ENCODE measurements at regions not wholly inside any gene's neighbourhood (a gene's known extent, or its start where the extent isn't known, plus 50 kb on each side); places are given as distances from the start of the nearest gene placed in this dataset.
"Not testable (repeated sequence)": the region's sequence is repeated elsewhere in the genome, so short reads cannot be mapped to it uniquely, and the experiment has no call there.

- no peak for TF ChIP-seq CTCF (IDR thresholded peaks at IDR 0.05)
- no peaks in the 10 kb centered on the region for H3K36me3 Mint-ChIP-seq (ENCODE audit: low read depth)
- no peak overlapping the region for H3K4me3 Mint-ChIP-seq (ENCODE audit: unreplicated experiment)
- DNase-seq (ENCODE audit: low spot score): no peak
- H3K4me1 Mint-ChIP-seq (ENCODE audit: low read depth): peaks cover 30% of the 10 kb centered on the region
- H3K27me3 Mint-ChIP-seq (ENCODE audit: low read depth): no peaks in the 10 kb centered on the region
- peaks cover 7% of the 10 kb centered on the region for H3K9me3 Mint-ChIP-seq (ENCODE audit: low read depth)
- no peak overlapping the region for H3K27ac Mint-ChIP-seq (ENCODE audit: unreplicated experiment)
These were observed 77.8 kb upstream of the TAB2 start for GRCh38 chr6:149239573-149240209.

GRCh38 chr6:149242883-149243282 lies 74.6 kb upstream of the TAB2 start:
- no peak overlapping the region for H3K4me3 Mint-ChIP-seq (ENCODE audit: unreplicated experiment)
- DNase-seq (ENCODE audit: low spot score): no peak
- H3K9me3 Mint-ChIP-seq (ENCODE audit: low read depth): peaks cover 7% of the 10 kb centered on the region
- H3K4me1 Mint-ChIP-seq (ENCODE audit: low read depth): peaks cover 12% of the 10 kb centered on the region
- TF ChIP-seq CTCF (IDR thresholded peaks at IDR 0.05): no peak
- no peaks in the 10 kb centered on the region for H3K27me3 Mint-ChIP-seq (ENCODE audit: low read depth)
- no peaks in the 10 kb centered on the region for H3K36me3 Mint-ChIP-seq (ENCODE audit: low read depth)
- no peak overlapping the region for H3K27ac Mint-ChIP-seq (ENCODE audit: unreplicated experiment)

- Mint-ChIP-seq H3K27ac (ENCODE audit: unreplicated experiment) (no peak overlapping the region), H3K9me3 (ENCODE audit: low read depth) (peaks cover 3% of the 10 kb centered on the region), H3K36me3 (ENCODE audit: low read depth) (no peaks in the 10 kb centered on the region), H3K4me1 (ENCODE audit: low read depth) (peaks cover 19% of the 10 kb centered on the region), H3K27me3 (ENCODE audit: low read depth) (no peaks in the 10 kb centered on the region), H3K4me3 (ENCODE audit: unreplicated experiment) (no peak overlapping the region)
- no peak for TF ChIP-seq CTCF (IDR thresholded peaks at IDR 0.05)
- no peak for DNase-seq (ENCODE audit: low spot score)
These were observed 73.4 kb upstream of the TAB2 start for GRCh38 chr6:149244105-149244504.

GRCh38 chr6:149246691-149247384 lies 70.7 kb upstream of the TAB2 start:
- Mint-ChIP-seq H3K36me3 (ENCODE audit: low read depth) (no peaks in the 10 kb centered on the region), H3K4me1 (ENCODE audit: low read depth) (peaks cover 29% of the 10 kb centered on the region), H3K27me3 (ENCODE audit: low read depth) (no peaks in the 10 kb centered on the region), H3K27ac (ENCODE audit: unreplicated experiment) (no peak overlapping the region), H3K4me3 (ENCODE audit: unreplicated experiment) (no peak overlapping the region), H3K9me3 (ENCODE audit: low read depth) (no peaks in the 10 kb centered on the region)
- no peak for DNase-seq (ENCODE audit: low spot score)
- no peak for TF ChIP-seq CTCF (IDR thresholded peaks at IDR 0.05)

GRCh38 chr6:149247385-149247763 lies 70.1 kb upstream of the TAB2 start:
- no peaks in the 10 kb centered on the region for H3K36me3 Mint-ChIP-seq (ENCODE audit: low read depth)
- TF ChIP-seq CTCF (IDR thresholded peaks at IDR 0.05): no peak
- H3K27me3 Mint-ChIP-seq (ENCODE audit: low read depth): no peaks in the 10 kb centered on the region
- DNase-seq (ENCODE audit: low spot score): no peak
- H3K9me3 Mint-ChIP-seq (ENCODE audit: low read depth): no peaks in the 10 kb centered on the region
- H3K4me1 Mint-ChIP-seq (ENCODE audit: low read depth): peaks cover 28% of the 10 kb centered on the region
- no peak overlapping the region for H3K27ac Mint-ChIP-seq (ENCODE audit: unreplicated experiment)
- no peak overlapping the region for H3K4me3 Mint-ChIP-seq (ENCODE audit: unreplicated experiment)

- DNase-seq (ENCODE audit: low spot score); H3K36me3 Mint-ChIP-seq (ENCODE audit: low read depth); H3K4me3 Mint-ChIP-seq (ENCODE audit: unreplicated experiment); H3K27ac Mint-ChIP-seq (ENCODE audit: unreplicated experiment); H3K9me3 Mint-ChIP-seq (ENCODE audit: low read depth); H3K27me3 Mint-ChIP-seq (ENCODE audit: low read depth): not testable (repeated sequence)
- peaks cover 19% of the 10 kb centered on the region for H3K4me1 Mint-ChIP-seq (ENCODE audit: low read depth)
These were observed 69.2 kb upstream of the TAB2 start for GRCh38 chr6:149248263-149248662.
